ENCODE measurements at regions not wholly inside any gene's neighbourhood (a gene's known extent, or its start where the extent isn't known, plus 50 kb on each side); places are given as distances from the start of the nearest gene placed in this dataset.

DNA sequence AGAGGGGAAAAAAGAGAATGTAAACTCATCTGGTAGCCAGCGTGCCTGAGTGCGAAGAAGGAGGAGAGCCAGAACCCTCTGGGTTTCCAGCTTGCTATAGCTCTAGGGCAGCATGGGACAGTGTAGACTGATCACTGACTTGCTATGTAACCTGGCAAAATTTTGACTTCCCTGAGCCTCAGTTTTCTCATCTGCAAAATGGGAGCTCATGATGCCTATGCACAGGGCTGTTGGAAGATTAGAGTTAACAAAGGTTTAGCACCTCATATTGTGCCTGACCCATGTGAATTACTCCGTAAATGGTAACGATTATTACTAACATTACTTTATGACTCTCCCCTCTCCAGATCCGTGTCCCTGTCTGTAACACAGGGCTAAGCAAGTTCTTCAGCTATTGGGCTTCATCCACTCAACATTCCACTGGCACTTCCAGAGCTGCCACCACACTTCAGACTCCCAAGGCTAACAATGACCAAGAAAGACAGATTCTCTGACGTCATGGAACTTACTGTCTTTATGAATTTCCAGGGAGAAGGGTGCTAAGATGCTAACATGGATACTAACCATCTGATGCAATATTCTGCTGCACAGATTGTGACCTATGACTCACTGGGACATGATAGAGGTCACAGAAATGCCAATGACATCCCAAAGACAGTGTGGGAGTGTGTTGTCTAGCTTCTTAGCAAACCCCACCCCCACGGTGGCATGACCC, 195.2 kb downstream of the TRIM29 start:
- no peaks in the 10 kb centered on the region for H3K36me3 ChIP-seq (ENCODE audit: insufficient read depth, low read depth, low read length)
- no peak overlapping the region for H3K4me3 ChIP-seq (ENCODE audit: low read length)
- H3K27ac ChIP-seq (ENCODE audit: low read length): no peak overlapping the region
- H3K27me3 ChIP-seq (ENCODE audit: insufficient read depth, low read length): no peaks in the 10 kb centered on the region
- H3K9me3 ChIP-seq (ENCODE audit: insufficient read depth, low read depth, low read length): no peaks in the 10 kb centered on the region
- H3K9ac ChIP-seq (ENCODE audit: low read depth, low read length): no peak overlapping the region
- H3K4me1 ChIP-seq (ENCODE audit: insufficient read depth, low read length): peaks cover 6% of the 10 kb centered on the region; the same call in 1 of the 2 replicates

DNA sequence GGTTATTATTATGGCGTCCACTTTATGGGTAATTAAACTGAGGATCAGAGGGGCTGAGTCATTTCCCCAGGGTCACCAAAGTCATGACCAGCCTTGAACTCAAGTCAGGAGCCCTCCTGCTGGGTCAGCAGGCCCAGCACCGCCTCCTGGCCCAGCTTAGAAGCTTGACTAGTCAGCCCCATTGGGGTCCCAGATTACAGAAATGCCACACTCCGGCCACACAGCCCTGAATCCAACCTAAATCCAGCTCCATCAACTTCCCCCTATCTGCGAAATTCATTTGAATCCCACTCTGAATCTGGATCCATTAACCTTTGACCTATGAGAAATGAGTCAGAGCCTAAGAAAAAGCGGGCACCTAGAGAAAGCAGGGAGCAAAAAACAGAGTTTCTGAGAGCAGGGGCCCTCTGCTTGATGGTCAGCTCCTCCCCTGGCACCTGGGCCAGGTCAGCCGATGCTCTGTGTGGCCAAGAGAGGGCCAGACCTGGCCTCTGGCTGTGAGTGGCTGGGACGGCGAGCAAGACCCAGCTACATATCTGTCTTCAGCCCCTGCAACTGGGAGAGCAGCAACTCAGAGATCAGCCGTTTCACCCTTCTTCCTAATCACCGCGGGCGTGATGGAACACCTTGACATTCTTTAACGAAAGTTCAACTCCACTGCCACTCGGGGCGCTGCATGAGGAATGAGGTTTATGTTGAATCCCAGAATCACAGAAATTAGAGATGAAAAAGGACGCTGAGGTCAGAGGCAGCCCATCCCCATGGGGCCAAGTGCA, 196.1 kb downstream of the TRIM29 start:
- no peaks in the 10 kb centered on the region for H3K27me3 ChIP-seq (ENCODE audit: insufficient read depth, low read length)
- no peaks in the 10 kb centered on the region for H3K9me3 ChIP-seq (ENCODE audit: insufficient read depth, low read depth, low read length)
- no peak overlapping the region for H3K9ac ChIP-seq (ENCODE audit: low read depth, low read length)
- peaks cover 6% of the 10 kb centered on the region; the same call in 1 of the 2 replicates for H3K4me1 ChIP-seq (ENCODE audit: insufficient read depth, low read length)
- no peak overlapping the region for H3K4me3 ChIP-seq (ENCODE audit: low read length)
- no peaks in the 10 kb centered on the region for H3K36me3 ChIP-seq (ENCODE audit: insufficient read depth, low read depth, low read length)
- H3K27ac ChIP-seq (ENCODE audit: low read length): no peak overlapping the region

DNA sequence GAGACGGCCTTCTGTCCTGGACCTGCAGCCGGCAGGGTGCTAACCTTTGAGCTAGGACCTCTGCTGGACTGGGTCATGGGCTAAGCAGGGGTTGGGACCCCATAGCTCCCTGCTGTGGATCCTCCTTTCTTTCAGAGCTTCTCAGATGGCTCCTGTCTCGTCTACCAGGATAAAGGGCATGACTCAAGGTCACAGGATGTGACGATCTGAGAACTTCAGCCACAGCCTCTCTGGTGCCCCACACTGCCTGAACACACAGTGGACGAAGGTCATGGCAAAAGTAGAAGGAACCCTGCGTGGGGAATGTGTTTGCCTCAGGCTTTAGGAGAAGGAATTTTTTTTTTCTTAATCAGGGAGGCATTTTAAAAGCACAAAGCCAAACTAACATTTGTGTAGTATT, 196.7 kb downstream of the TRIM29 start:
- Histone ChIP-seq H3K27me3 (ENCODE audit: insufficient read depth, low read length) (no peaks in the 10 kb centered on the region), H3K36me3 (ENCODE audit: insufficient read depth, low read depth, low read length) (no peaks in the 10 kb centered on the region), H3K27ac (ENCODE audit: low read length) (no peak overlapping the region)

DNA sequence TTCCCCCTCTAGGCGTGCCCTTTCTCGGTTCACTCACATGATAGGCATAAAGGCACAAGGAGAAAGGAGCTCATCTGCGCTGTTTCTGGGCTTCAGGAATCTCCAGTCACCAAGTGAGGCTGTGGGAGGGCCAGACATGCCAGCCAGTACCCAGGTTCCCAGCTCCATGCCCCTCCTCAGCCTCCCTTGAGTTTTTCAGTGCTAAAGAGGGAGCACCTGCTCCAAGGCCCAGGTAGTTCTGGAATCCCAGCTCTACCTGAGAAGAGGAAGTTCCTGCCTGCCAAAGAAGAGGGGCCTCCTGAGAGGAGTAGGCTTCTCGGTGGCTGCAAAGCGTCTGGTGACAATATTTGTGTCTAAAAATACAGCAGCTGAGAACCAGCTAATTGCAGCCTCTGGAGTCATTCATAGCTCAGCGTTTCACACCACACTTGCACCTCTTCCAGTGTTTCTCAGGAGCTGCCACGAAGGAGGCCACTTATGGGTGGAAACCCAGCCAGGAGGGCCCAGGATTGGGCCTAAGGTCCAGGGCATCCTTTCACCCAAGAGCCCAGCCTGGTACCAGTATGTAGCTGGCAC, 197.4 kb downstream of the TRIM29 start:
- peaks cover 19% of the 10 kb centered on the region; the same call in 1 of the 2 replicates for H3K4me1 ChIP-seq (ENCODE audit: insufficient read depth, low read length)
- no peaks in the 10 kb centered on the region for H3K27me3 ChIP-seq (ENCODE audit: insufficient read depth, low read length)
- H3K27ac ChIP-seq (ENCODE audit: low read length): no peak overlapping the region
- H3K4me3 ChIP-seq (ENCODE audit: low read length): no peak overlapping the region
- no peak overlapping the region for H3K9ac ChIP-seq (ENCODE audit: low read depth, low read length)
- no peaks in the 10 kb centered on the region for H3K36me3 ChIP-seq (ENCODE audit: insufficient read depth, low read depth, low read length)
- H3K9me3 ChIP-seq (ENCODE audit: insufficient read depth, low read depth, low read length): no peaks in the 10 kb centered on the region

More for the DNA sequence above, 196.7 kb downstream of the TRIM29 start:
- no peaks in the 10 kb centered on the region for H3K9me3 ChIP-seq (ENCODE audit: insufficient read depth, low read depth, low read length)
- H3K4me3 ChIP-seq (ENCODE audit: low read length): no peak overlapping the region
- no peak overlapping the region for H3K9ac ChIP-seq (ENCODE audit: low read depth, low read length)
- peaks cover 12% of the 10 kb centered on the region; the same call in 1 of the 2 replicates for H3K4me1 ChIP-seq (ENCODE audit: insufficient read depth, low read length)

DNA sequence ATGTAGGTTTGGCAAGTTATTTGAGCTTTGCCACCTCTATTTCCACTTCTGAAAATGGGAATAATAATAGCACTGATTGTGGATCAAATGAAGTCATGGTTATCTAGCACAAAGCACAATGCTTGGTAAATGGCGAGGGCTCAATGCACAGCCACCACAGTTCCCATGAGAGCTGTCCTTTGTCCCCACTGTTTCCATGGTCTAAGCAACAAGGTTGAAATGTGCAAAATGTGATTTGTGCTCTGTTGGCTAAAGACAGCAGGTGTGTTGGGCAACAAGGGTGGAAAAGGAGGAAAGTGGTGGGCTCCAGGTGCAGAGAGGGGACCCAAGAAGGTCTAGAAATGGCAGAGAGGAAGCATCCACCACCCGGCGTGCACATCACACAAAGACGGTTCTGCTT, 200.5 kb downstream of the TRIM29 start:
- H3K4me1 ChIP-seq (ENCODE audit: insufficient read depth, low read length): peaks cover 24% of the 10 kb centered on the region; the same call in 1 of the 2 replicates
- no peaks in the 10 kb centered on the region for H3K9me3 ChIP-seq (ENCODE audit: insufficient read depth, low read depth, low read length)
- H3K27ac ChIP-seq (ENCODE audit: low read length): no peak overlapping the region
- H3K36me3 ChIP-seq (ENCODE audit: insufficient read depth, low read depth, low read length): no peaks in the 10 kb centered on the region
- H3K27me3 ChIP-seq (ENCODE audit: insufficient read depth, low read length): no peaks in the 10 kb centered on the region
- H3K9ac ChIP-seq (ENCODE audit: low read depth, low read length): no peak overlapping the region
- H3K4me3 ChIP-seq (ENCODE audit: low read length): no peak overlapping the region

DNA sequence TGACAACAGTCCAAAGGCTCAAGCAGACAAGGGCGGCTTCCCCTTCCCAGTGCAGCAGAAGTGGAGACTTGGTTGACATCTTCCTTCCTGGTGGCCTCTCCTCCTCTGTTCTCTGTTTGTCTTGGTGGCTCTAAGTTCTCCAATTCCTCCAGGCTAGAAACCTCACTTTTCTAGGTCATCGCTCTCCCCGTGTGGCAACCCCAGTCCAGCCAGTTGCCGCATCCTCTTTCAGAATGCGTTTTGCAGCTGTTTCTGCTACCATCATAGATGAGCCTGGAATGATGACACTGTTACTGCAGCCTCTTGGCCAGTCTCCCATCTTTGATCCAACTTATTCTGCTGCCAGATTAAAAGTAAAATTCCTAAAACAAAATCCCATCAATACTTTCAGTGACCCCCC, 201.5 kb downstream of the TRIM29 start:
- no peaks in the 10 kb centered on the region for H3K27me3 ChIP-seq (ENCODE audit: insufficient read depth, low read length)
- H3K4me1 ChIP-seq (ENCODE audit: insufficient read depth, low read length): peaks cover 19% of the 10 kb centered on the region; the same call in 1 of the 2 replicates
- H3K9me3 ChIP-seq (ENCODE audit: insufficient read depth, low read depth, low read length): no peaks in the 10 kb centered on the region
- H3K9ac ChIP-seq (ENCODE audit: low read depth, low read length): no peak overlapping the region
- H3K36me3 ChIP-seq (ENCODE audit: insufficient read depth, low read depth, low read length): no peaks in the 10 kb centered on the region
- H3K27ac ChIP-seq (ENCODE audit: low read length): no peak overlapping the region
- H3K4me3 ChIP-seq (ENCODE audit: low read length): no peak overlapping the region; the same call in 1 of the 2 replicates

DNA sequence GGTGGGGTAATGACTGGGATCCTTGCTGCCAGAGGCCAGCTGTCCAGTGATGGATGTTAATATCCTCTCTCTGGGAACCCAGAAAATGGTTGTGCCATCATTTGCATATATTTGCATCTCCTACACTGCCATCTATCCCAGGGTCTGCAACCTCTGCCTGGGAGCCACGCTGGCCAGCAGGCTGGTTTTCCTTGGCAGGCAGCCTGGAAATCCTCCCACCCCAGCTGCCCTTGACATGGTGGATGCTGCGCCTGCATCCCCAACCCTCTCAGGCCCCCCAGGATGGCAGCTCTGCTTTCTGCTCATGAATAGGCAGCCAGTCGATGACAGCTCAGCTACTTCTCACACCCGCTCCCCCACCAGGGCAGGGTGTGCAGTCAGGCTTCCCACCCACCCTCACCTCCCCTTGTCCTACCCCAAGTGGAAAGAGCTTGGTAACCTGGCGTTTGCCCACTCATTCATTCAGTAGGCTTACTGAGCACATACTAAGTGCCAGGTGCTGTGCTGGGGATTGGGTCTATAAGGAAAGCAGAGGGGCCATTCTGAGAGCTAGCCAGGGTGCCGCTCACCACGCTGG, 202.5 kb downstream of the TRIM29 start:
- Histone ChIP-seq H3K9ac (ENCODE audit: low read depth, low read length) (no peak overlapping the region), H3K4me1 (ENCODE audit: insufficient read depth, low read length) (peaks cover 19% of the 10 kb centered on the region; the same call in 1 of the 2 replicates), H3K4me3 (ENCODE audit: low read length) (no peak overlapping the region; the same call in 1 of the 2 replicates), H3K27ac (ENCODE audit: low read length) (no peak overlapping the region), H3K27me3 (ENCODE audit: insufficient read depth, low read length) (no peaks in the 10 kb centered on the region), H3K9me3 (ENCODE audit: insufficient read depth, low read depth, low read length) (no peaks in the 10 kb centered on the region), H3K36me3 (ENCODE audit: insufficient read depth, low read depth, low read length) (no peaks in the 10 kb centered on the region)

DNA sequence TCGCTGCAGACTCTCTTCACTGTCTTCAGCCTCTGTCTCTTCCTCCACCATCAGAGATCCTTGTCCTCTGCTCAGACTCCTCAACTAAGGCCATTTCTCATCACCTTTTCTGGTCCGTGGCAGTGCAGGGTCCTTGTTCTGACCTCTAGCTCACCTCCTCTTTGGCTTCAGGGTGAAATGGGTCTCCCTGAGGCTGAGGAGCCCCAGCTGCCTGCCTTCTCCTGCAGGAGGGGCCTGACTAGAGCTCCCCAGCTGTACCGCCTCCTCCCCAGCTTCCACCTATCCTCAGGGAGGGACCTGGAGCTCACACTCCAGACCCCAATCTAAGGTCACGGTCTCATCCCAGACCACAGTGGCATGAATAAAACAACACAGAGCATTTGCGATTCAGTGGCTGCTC, 203.0 kb downstream of the TRIM29 start:
- Histone ChIP-seq H3K4me3 (ENCODE audit: low read length) (no peak overlapping the region), H3K9ac (ENCODE audit: low read depth, low read length) (no peak overlapping the region), H3K36me3 (ENCODE audit: insufficient read depth, low read depth, low read length) (no peaks in the 10 kb centered on the region), H3K4me1 (ENCODE audit: insufficient read depth, low read length) (peaks cover 19% of the 10 kb centered on the region; the same call in 1 of the 2 replicates), H3K9me3 (ENCODE audit: insufficient read depth, low read depth, low read length) (no peaks in the 10 kb centered on the region), H3K27ac (ENCODE audit: low read length) (no peak overlapping the region), H3K27me3 (ENCODE audit: insufficient read depth, low read length) (no peaks in the 10 kb centered on the region)

DNA sequence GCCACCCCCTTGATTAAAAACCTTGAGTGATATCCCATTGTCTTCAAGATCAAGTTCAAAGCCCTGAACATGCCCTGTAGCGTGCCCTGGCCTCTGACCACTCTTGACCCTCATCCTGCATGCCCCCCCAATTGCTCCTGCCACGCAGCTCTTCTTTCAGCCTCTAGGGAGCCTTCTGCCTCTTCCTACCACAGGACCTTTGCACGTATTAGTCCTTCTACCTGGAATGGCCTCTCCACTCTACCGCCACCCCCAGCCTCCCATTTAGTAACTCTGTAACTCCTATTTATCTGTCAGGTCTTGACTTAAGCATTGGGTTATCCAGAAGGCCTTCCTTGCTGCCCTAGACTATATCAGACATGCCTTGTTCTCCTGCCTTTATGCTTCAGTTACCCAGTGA, 203.6 kb downstream of the TRIM29 start:
- H3K36me3 ChIP-seq (ENCODE audit: insufficient read depth, low read depth, low read length): no peaks in the 10 kb centered on the region
- peaks cover 19% of the 10 kb centered on the region; the same call in 1 of the 2 replicates for H3K4me1 ChIP-seq (ENCODE audit: insufficient read depth, low read length)
- H3K27me3 ChIP-seq (ENCODE audit: insufficient read depth, low read length): no peaks in the 10 kb centered on the region
- no peaks in the 10 kb centered on the region for H3K9me3 ChIP-seq (ENCODE audit: insufficient read depth, low read depth, low read length)
- H3K4me3 ChIP-seq (ENCODE audit: low read length): no peak overlapping the region
- no peak overlapping the region for H3K27ac ChIP-seq (ENCODE audit: low read length)
- no peak overlapping the region for H3K9ac ChIP-seq (ENCODE audit: low read depth, low read length)

DNA sequence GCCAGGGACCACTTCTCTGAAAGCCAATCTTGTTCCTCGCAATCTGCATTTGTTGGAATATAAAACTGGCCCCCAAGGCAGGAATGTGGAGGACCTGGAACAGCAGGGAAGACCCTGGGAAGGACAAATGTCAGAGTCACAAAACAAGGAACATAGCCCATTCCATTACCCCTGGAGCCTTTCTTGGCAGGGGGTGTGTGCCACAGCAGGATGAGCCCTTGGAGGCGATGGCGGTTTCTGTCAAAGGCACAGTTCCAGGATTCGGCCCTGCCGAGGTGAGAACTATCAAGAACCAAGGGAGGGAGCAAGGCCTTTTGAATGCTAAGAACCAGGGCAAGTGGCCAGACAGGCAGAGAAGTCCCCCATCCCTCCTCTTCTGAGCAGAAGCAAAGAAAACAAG, 204.3 kb downstream of the TRIM29 start:
- H3K36me3 ChIP-seq (ENCODE audit: insufficient read depth, low read depth, low read length): no peaks in the 10 kb centered on the region
- no peak overlapping the region for H3K27ac ChIP-seq (ENCODE audit: low read length)
- H3K9me3 ChIP-seq (ENCODE audit: insufficient read depth, low read depth, low read length): no peaks in the 10 kb centered on the region
- H3K27me3 ChIP-seq (ENCODE audit: insufficient read depth, low read length): no peaks in the 10 kb centered on the region
- H3K9ac ChIP-seq (ENCODE audit: low read depth, low read length): no peak overlapping the region
- peaks cover 19% of the 10 kb centered on the region; the same call in 1 of the 2 replicates for H3K4me1 ChIP-seq (ENCODE audit: insufficient read depth, low read length)
- H3K4me3 ChIP-seq (ENCODE audit: low read length): no peak overlapping the region

DNA sequence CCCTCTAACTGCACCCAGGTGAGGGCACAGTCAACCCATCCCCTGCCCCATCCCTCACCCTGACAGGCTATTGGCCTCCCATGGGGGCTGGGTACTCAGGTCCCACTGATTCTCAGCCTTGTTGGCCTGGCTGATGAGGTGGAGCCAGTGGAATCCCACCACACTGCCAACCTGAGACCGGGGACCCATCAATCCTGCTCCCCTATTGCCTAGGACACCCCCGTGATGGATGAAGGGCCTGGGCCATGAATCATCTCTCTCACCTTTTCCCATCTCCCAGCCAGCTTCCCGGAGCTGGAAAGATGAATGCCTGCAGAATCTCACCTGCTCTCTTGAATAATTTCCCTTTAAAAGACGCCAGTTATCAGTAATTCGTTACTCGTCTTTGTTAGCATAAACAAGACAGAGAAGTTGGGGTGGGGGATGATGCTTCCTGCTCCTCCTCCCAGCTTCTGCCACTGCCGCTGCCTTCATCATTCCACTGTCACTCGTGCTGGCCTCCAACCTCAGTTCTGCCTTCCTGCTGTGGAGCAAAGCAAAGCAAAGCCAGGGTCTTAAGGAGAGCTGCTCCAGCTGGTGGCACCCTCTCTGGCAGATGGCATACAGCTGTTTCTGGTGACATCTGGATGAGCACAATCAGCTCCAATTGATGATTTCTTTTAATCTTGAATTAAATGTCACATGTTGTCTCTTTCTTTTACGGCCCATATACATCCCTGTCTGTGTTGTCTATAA, 204.0 kb upstream of the NECTIN1 start:
- no peak overlapping the region for H3K4me3 ChIP-seq (ENCODE audit: low read length)
- no peaks in the 10 kb centered on the region for H3K36me3 ChIP-seq (ENCODE audit: insufficient read depth, low read depth, low read length)
- H3K9ac ChIP-seq (ENCODE audit: low read depth, low read length): no peak overlapping the region
- H3K9me3 ChIP-seq (ENCODE audit: insufficient read depth, low read depth, low read length): no peaks in the 10 kb centered on the region
- peaks cover 19% of the 10 kb centered on the region; the same call in 1 of the 2 replicates for H3K4me1 ChIP-seq (ENCODE audit: insufficient read depth, low read length)
- no peak overlapping the region for H3K27ac ChIP-seq (ENCODE audit: low read length)
- H3K27me3 ChIP-seq (ENCODE audit: insufficient read depth, low read length): no peaks in the 10 kb centered on the region

Data from iPS-20b (cell line).